ENCODE measurements at regions not wholly inside any gene's neighbourhood (a gene's known extent, or its start where the extent isn't known, plus 50 kb on each side); places are given as distances from the start of the nearest gene placed in this dataset.

- peak; percentile 40 for TF ChIP-seq CTCF (IDR thresholded peaks at IDR 0.05)
- Mint-ChIP-seq H3K27me3 (peaks cover 15% of the 10 kb centered on the region), H3K4me1 (ENCODE audit: low read depth) (no peaks in the 10 kb centered on the region), H3K4me3 (no peak overlapping the region), H3K27ac (no peak overlapping the region), H3K9me3 (peaks cover 3% of the 10 kb centered on the region), H3K36me3 (ENCODE audit: low read depth) (no peaks in the 10 kb centered on the region)
- H3K27ac ChIP-seq (ENCODE audit: low read depth in 1 of 2, low read length in 2 of 2), result no peak overlapping the region
- ChIA-PET POLR2A (no interaction called here), CTCF (no interaction called here)
- H3K4me3 ChIP-seq (ENCODE audit: low read length), result no peak overlapping the region
- H3K9me3 ChIP-seq (ENCODE audit: control insufficient read depth in 1 of 2, insufficient read depth in 1 of 2, low read length in 2 of 2), result no peaks in the 10 kb centered on the region
- DNase-seq (peak in 6 of 14 experiments; percentile 0 to 48 (median 9)), ATAC-seq (ENCODE audit: poor library complexity) (no peak)
- H3K4me1 ChIP-seq (ENCODE audit: insufficient read depth, low read length), result no peaks in the 10 kb centered on the region
- no peaks in the 10 kb centered on the region for H3K36me3 ChIP-seq (ENCODE audit: insufficient read depth, low read length)
- no peaks in the 10 kb centered on the region for H3K27me3 ChIP-seq (ENCODE audit: control insufficient read depth in 1 of 2, insufficient read depth in 2 of 2, low read length in 2 of 2)
- intact Hi-C loops (cut with DNase I, micrococcal nuclease), result no loop called here
Observed at GRCh38 chr11:15819679-15820286, 536.6 kb downstream of the SOX6 start.

GRCh38 chr11:15821451-15821850, 534.9 kb downstream of the SOX6 start:
- DNase-seq, result no peak
- Mint-ChIP-seq H3K4me1 (ENCODE audit: low read depth) (no peaks in the 10 kb centered on the region), H3K9me3 (no peaks in the 10 kb centered on the region), H3K27me3 (peaks cover 15% of the 10 kb centered on the region), H3K27ac (no peak overlapping the region), H3K36me3 (ENCODE audit: low read depth) (no peaks in the 10 kb centered on the region), H3K4me3 (no peak overlapping the region)
- no peaks in the 10 kb centered on the region for H3K4me1 ChIP-seq (ENCODE audit: insufficient read depth, low read length)
- no peak for TF ChIP-seq CTCF (IDR thresholded peaks at IDR 0.05)
- no peaks in the 10 kb centered on the region for H3K27me3 ChIP-seq (ENCODE audit: control insufficient read depth in 1 of 2, insufficient read depth in 2 of 2, low read length in 2 of 2)
- H3K36me3 ChIP-seq (ENCODE audit: insufficient read depth, low read length), result no peaks in the 10 kb centered on the region
- H3K27ac ChIP-seq (ENCODE audit: low read depth in 1 of 2, low read length in 2 of 2), result no peak overlapping the region
- POLR2A ChIA-PET, result no interaction called here
- CTCF ChIA-PET, result interaction anchor here (1.4 kb wide), 1 partner anchor 14 kb away, joined by 4 read pairs; no protein-coding TSS in a partner anchor
- intact Hi-C loops (cut with DNase I, micrococcal nuclease), result no loop called here
- H3K9me3 ChIP-seq (ENCODE audit: control insufficient read depth in 1 of 2, insufficient read depth in 1 of 2, low read length in 2 of 2), result no peaks in the 10 kb centered on the region
- no peak for ATAC-seq (ENCODE audit: poor library complexity)
- H3K4me3 ChIP-seq (ENCODE audit: low read length), result no peak overlapping the region

GRCh38 chr11:15824060-15824459, 532.3 kb downstream of the SOX6 start:
- Mint-ChIP-seq H3K36me3 (ENCODE audit: low read depth) (no peaks in the 10 kb centered on the region), H3K27me3 (peaks cover 4% of the 10 kb centered on the region), H3K4me3 (no peak overlapping the region), H3K4me1 (ENCODE audit: low read depth) (no peaks in the 10 kb centered on the region), H3K27ac (no peak overlapping the region), H3K9me3 (no peaks in the 10 kb centered on the region)
- POLR2A ChIA-PET, result no interaction called here
- Histone ChIP-seq H3K9me3 (ENCODE audit: control insufficient read depth in 1 of 2, insufficient read depth in 1 of 2, low read length in 2 of 2) (no peaks in the 10 kb centered on the region), H3K27ac (ENCODE audit: low read depth in 1 of 2, low read length in 2 of 2) (no peak overlapping the region), H3K4me1 (ENCODE audit: insufficient read depth, low read length) (no peaks in the 10 kb centered on the region), H3K36me3 (ENCODE audit: insufficient read depth, low read length) (no peaks in the 10 kb centered on the region), H3K4me3 (ENCODE audit: low read length) (no peak overlapping the region), H3K27me3 (ENCODE audit: control insufficient read depth in 1 of 2, insufficient read depth in 2 of 2, low read length in 2 of 2) (no peaks in the 10 kb centered on the region)
- TF ChIP-seq CTCF (IDR thresholded peaks at IDR 0.05), result no peak
- no peak for DNase-seq
- CTCF ChIA-PET, result no interaction called here
- no peak for ATAC-seq (ENCODE audit: poor library complexity)
- intact Hi-C loops (cut with DNase I, micrococcal nuclease), result no loop called here
